Endodermal cell (in vitro differentiated cells): ENCODE measurements at regions not wholly inside any gene's neighbourhood (a gene's known extent, or its start where the extent isn't known, plus 50 kb on each side); places are given as distances from the start of the nearest gene placed in this dataset.

Source experiments
- DNase-seq: peaks from one replicate; pipeline ENCODE4 v3.0.0-alpha.2; 2017
- H3K27ac ChIP-seq: 2 replicates; pipeline ENCODE4 v1.5.1; 2013; ENCODE audit warnings: mild to moderate bottlenecking, low read depth, low read length, moderate library complexity
- H3K27me3 ChIP-seq: 2 replicates; pipeline ENCODE4 v1.6.1; 2013; ENCODE audit warnings: mild to moderate bottlenecking, low read length, moderate library complexity; ENCODE audit not compliant: insufficient read depth, control insufficient read depth, poor library complexity, severe bottlenecking
- H3K36me3 ChIP-seq: 2 replicates; pipeline ENCODE4 v1.7.0; 2013; ENCODE audit warnings: mild to moderate bottlenecking, low read length, moderate library complexity; ENCODE audit not compliant: control insufficient read depth, insufficient read depth
- H3K4me1 ChIP-seq: one replicate; pipeline ENCODE4 v1.7.0; 2013; ENCODE audit warnings: low read length; ENCODE audit not compliant: control insufficient read depth, insufficient read depth
- H3K4me3 ChIP-seq: 2 replicates; pipeline ENCODE4 v1.5.1; 2013; ENCODE audit warnings: mild to moderate bottlenecking, low read length, moderate library complexity
- H3K9ac ChIP-seq: 2 replicates; pipeline ENCODE4 v1.6.1; 2013; ENCODE audit warnings: mild to moderate bottlenecking, low read length, moderate library complexity; ENCODE audit not compliant: poor library complexity, severe bottlenecking; ENCODE audit errors: extremely low read depth
- H3K9me3 ChIP-seq: 2 replicates; pipeline ENCODE4 v1.6.1; 2013; ENCODE audit warnings: mild to moderate bottlenecking, low read length, moderate library complexity; ENCODE audit not compliant: control insufficient read depth
- H3K27ac Mint-ChIP-seq: 2 replicates; pipeline ENCODE4 v1.8.0; 2020; ENCODE audit warnings: mixed read lengths
- H3K27me3 Mint-ChIP-seq: 2 replicates; pipeline ENCODE4 v1.8.0; 2021; ENCODE audit warnings: mild to moderate bottlenecking, mixed read lengths; ENCODE audit not compliant: insufficient read depth
- H3K36me3 Mint-ChIP-seq: 2 replicates; pipeline ENCODE4 v1.8.0; 2020; ENCODE audit warnings: low read depth, mixed read lengths
- H3K4me1 Mint-ChIP-seq: 2 replicates; pipeline ENCODE4 v1.8.0; 2020; ENCODE audit warnings: mixed read lengths
- H3K4me3 Mint-ChIP-seq: 2 replicates; pipeline ENCODE4 v1.8.0; 2020; ENCODE audit warnings: mild to moderate bottlenecking, moderate library complexity, mixed read lengths
- H3K9me3 Mint-ChIP-seq: 2 replicates; pipeline ENCODE4 v1.8.0; 2020; ENCODE audit warnings: mild to moderate bottlenecking, mixed read lengths
- CTCF ChIP-seq: fragments of 200-600 bp; sonication (generic); conservative IDR thresholded peaks from 2 replicates; pipeline ENCODE4 v1.5.0; 2021; ENCODE audit warnings: antibody characterized with exemption, mild to moderate bottlenecking
- WGBS, 2 experiments: methylation state at CpG; one replicate each; pipeline versions ENCODE4 v1.1.5 to v1.1.7; 2013; ENCODE audit warnings: missing lambda C conversion rate in 2 of 2, mixed read lengths in 1 of 2; ENCODE audit not compliant: insufficient coverage in 1 of 2, insufficient read length in 1 of 2; 5-methylcytosine and 5-hydroxymethylcytosine counted together

- peaks cover 6% of the 10 kb centered on the region for H3K4me1 Mint-ChIP-seq
- no peak overlapping the region for H3K4me3 Mint-ChIP-seq
- no peak overlapping the region for H3K27ac Mint-ChIP-seq
- DNase-seq, result no peak
- H3K36me3 ChIP-seq, result no peaks in the 10 kb centered on the region
- H3K9ac ChIP-seq, result no peak overlapping the region
- H3K27me3 ChIP-seq, result no peaks in the 10 kb centered on the region
- no peak overlapping the region for H3K27ac ChIP-seq
- peaks cover under 1% of the 10 kb centered on the region for H3K9me3 Mint-ChIP-seq
- no peaks in the 10 kb centered on the region for H3K27me3 Mint-ChIP-seq
- TF ChIP-seq CTCF, result no peak
- no peak overlapping the region for H3K4me3 ChIP-seq
- H3K36me3 Mint-ChIP-seq, result peaks cover under 1% of the 10 kb centered on the region
- H3K9me3 ChIP-seq, result no peaks in the 10 kb centered on the region
- H3K4me1 ChIP-seq, result no peaks in the 10 kb centered on the region
Observed at GRCh38 chr15:35137190-35137574, 52.1 kb upstream of the NANOGP8 start.

GRCh38 chr15:35136321-35137189 is 51.5 kb upstream of the NANOGP8 start:
- Histone ChIP-seq H3K4me3 (no peak overlapping the region), H3K9ac (no peak overlapping the region), H3K36me3 (no peaks in the 10 kb centered on the region), H3K27me3 (no peaks in the 10 kb centered on the region), H3K9me3 (no peaks in the 10 kb centered on the region), H3K27ac (no peak overlapping the region), H3K4me1 (no peaks in the 10 kb centered on the region)
- TF ChIP-seq CTCF, result no peak
- no peak overlapping the region for H3K27ac Mint-ChIP-seq
- WGBS, 2 experiments, result 90% methylated on average over 4 to 6 of the region's 6 CpGs
- no peak overlapping the region for H3K4me3 Mint-ChIP-seq
- no peak for DNase-seq
- peaks cover 6% of the 10 kb centered on the region for H3K4me1 Mint-ChIP-seq
- no peaks in the 10 kb centered on the region for H3K27me3 Mint-ChIP-seq
- H3K36me3 Mint-ChIP-seq, result peaks cover 3% of the 10 kb centered on the region
- H3K9me3 Mint-ChIP-seq, result peaks cover 2% of the 10 kb centered on the region
